Right lobe of liver (tissue), 6 donors: ENCODE measurements at regions not wholly inside any gene's neighbourhood (a gene's known extent, or its start where the extent isn't known, plus 50 kb on each side); places are given as distances from the start of the nearest gene placed in this dataset.

ENCODE experiments used
- ATAC-seq, 4 donors: fragments of 200-7000 bp; cut with Tn5 transposase; one replicate each; pipeline ENCODE4 v1.9.1; 2020; ENCODE audit warnings: mild to moderate bottlenecking in 4 of 4, moderate library complexity in 4 of 4
- DNase-seq, 3 donors: peaks; one replicate each; pipeline ENCODE4 v3.0.0-alpha.2; 2020
- H3K27ac ChIP-seq, 3 donors: fragments of 200-600 bp; one replicate each; pipeline ENCODE4 v1.8.0; 2022
- H3K27me3 ChIP-seq, 2 donors: fragments of 200-600 bp; one replicate each; pipeline ENCODE4 v1.8.0; 2022
- H3K36me3 ChIP-seq, 4 donors: fragments of 200-600 bp; sonication (generic) in 1 of 4; one replicate each; pipeline versions ENCODE4 v1.5.1 to v1.8.0; 2017 to 2022; ENCODE audit warnings: control low read depth in 1 of 4
- H3K4me1 ChIP-seq, 4 donors: fragments of 200-600 bp; sonication (generic) in 1 of 4; one replicate each; pipeline versions ENCODE4 v1.5.1 to v1.8.0; 2017 to 2022; ENCODE audit warnings: control low read depth in 1 of 4
- H3K4me3 ChIP-seq, 3 donors: fragments of 200-600 bp; one replicate each; pipeline ENCODE4 v1.8.0; 2022
- H3K9me3 ChIP-seq, 4 donors: fragments of 200-600 bp; sonication (generic) in 1 of 4; one replicate each; pipeline versions ENCODE4 v1.5.1 to v1.8.0; 2017 to 2022; ENCODE audit warnings: control low read depth in 1 of 4
- CTCF ChIP-seq, 4 donors: fragments of 200-600 bp in 3 of 4; fragments of 450-650 bp in 1 of 4; IDR thresholded peaks; one replicate each; pipeline versions ENCODE4 v1.5.1 to v1.8.0; 2016 to 2022; ENCODE audit warnings: antibody characterized with exemption in 4 of 4, mild to moderate bottlenecking in 2 of 4
- POLR2A ChIP-seq: fragments of 450-650 bp; IDR thresholded peaks from one replicate; pipeline ENCODE4 v1.6.1; 2017; ENCODE audit warnings: antibody characterized with exemption, mild to moderate bottlenecking
- WGBS: methylation state at CpG from one replicate; pipeline ENCODE4 v1.1.6; 2018; ENCODE audit warnings: low coverage, low lambda C conversion rate; ENCODE audit not compliant: insufficient coverage; ENCODE audit errors: missing lambda C conversion rate; 5-methylcytosine and 5-hydroxymethylcytosine counted together
- intact Hi-C, 2 donors: fragments of 100-400 bp; cut with DNase I; formaldehyde crosslinking; loops; one replicate each; pipeline versions ENCODE4 v1.11.2 to v1.14.1; 2022
- donor health status: DM: no; HTN: yes; CAD: no.
- donor health status: DM: no; HTN: no; CAD: no.
- donor health status: DM: no; HTN: no; CAD: no.
- donor health status: DM: no; HTN: yes; CAD: no.
- donor health status: DM: no; HTN: yes; CAD: no.

DNA sequence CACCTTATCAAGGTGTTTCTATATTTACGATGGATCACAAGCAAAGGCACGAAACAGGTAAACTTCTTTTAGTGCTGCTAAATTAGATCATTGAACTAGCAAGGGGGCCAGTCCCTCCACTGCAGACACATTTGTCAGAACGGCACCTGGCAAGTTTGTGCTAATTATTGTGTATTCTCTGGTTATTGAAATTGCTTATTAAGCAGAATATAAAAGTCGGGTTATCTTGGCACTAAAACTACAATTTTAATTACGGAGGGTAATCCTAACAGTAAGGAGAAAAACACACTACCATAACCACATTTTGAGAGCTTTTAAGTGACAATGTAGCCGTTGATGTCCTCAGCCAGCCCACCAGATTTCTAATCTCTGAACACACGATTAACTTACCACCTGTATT is 118.9 kb upstream of the BTN3A2 start:
- H3K27me3 ChIP-seq, result peaks cover under 1 to 24% of the 10 kb centered on the region in 2 donors
- no peaks in the 10 kb centered on the region for H3K36me3 ChIP-seq
- H3K4me1 ChIP-seq, result no peaks in the 10 kb centered on the region
- no peaks in the 10 kb centered on the region for H3K9me3 ChIP-seq
- no peak for DNase-seq
- no peak for ATAC-seq
- H3K27ac ChIP-seq, result no peak overlapping the region
- no peak overlapping the region for H3K4me3 ChIP-seq
- WGBS, result 75% methylated on average over 7 of the region's 7 CpGs
- TF ChIP-seq CTCF (IDR thresholded peaks at IDR 0.05) (no peak), POLR2A (no peak)
- intact Hi-C loops, result no loop called here

DNA sequence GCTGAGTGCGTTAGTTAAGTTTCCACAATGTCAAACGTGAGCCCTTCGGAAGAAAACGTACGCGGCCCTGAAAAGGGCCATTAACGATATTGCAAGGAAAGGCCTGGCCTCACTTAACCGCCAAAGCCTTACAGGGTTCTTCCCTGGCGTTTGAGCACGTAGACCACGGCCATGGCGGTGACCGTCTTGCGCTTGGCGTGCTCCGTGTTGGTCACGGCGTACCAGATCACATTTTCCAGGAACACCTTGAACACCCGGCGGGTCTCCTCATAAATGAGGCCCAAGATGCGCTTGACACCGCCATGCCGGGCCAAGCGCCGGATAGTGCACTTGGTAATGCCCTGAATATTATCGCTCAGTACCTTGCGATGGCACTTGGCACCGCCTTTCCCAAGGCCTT is 118.4 kb upstream of the BTN3A2 start:
- TF ChIP-seq CTCF (IDR thresholded peaks at IDR 0.05) (no peak), POLR2A (no peak)
- no peak for DNase-seq
- no peak overlapping the region for H3K27ac ChIP-seq
- H3K4me1 ChIP-seq, result no peaks in the 10 kb centered on the region
- no peaks in the 10 kb centered on the region for H3K36me3 ChIP-seq
- 93% methylated on average over 9 of the region's 28 CpGs for WGBS
- peaks cover 0 to 25% of the 10 kb centered on the region in 2 donors for H3K27me3 ChIP-seq
- intact Hi-C loops, result no loop called here
- ATAC-seq, result no peak
- H3K4me3 ChIP-seq, result no peak overlapping the region
- no peaks in the 10 kb centered on the region for H3K9me3 ChIP-seq

GRCh38 chr6:26249707-26249956 is 115.4 kb upstream of the BTN3A2 start:
- Histone ChIP-seq H3K36me3 (no peaks in the 10 kb centered on the region), H3K4me3 (peak overlapping the region; percentile 9 to 47 (median 20)), H3K4me1 (no peaks in the 10 kb centered on the region), H3K9me3 (no peaks in the 10 kb centered on the region), H3K27ac (peak overlapping the region in 2 of 3 donors; percentile 49 to 52), H3K27me3 (peaks cover 0 to 29% of the 10 kb centered on the region in 2 donors)
- TF ChIP-seq POLR2A, result no peak
- TF ChIP-seq CTCF (IDR thresholded peaks at IDR 0.05), result no peak
- 3% methylated on average over 13 of the region's 13 CpGs for WGBS
- DNase-seq (no peak), ATAC-seq (peak; percentile 48 to 58 (median 49))
- intact Hi-C loops, result no loop called here

GRCh38 chr6:26249957-26250697 is 114.9 kb upstream of the BTN3A2 start:
- Histone ChIP-seq H3K4me3 (peak overlapping the region; percentile 9 to 47 (median 20)), H3K36me3 (no peaks in the 10 kb centered on the region), H3K4me1 (no peaks in the 10 kb centered on the region), H3K9me3 (no peaks in the 10 kb centered on the region), H3K27me3 (peaks cover 0 to 29% of the 10 kb centered on the region in 2 donors), H3K27ac (peak overlapping the region in 2 of 3 donors; percentile 49 to 52)
- TF ChIP-seq CTCF (IDR thresholded peaks at IDR 0.05), result no peak
- peak; percentile 39 for TF ChIP-seq POLR2A
- WGBS, result 2% methylated on average over 13 of the region's 43 CpGs
- ATAC-seq (peak; percentile 58 to 67 (median 64)), DNase-seq (peak in 2 of 3 donors; percentile 33 to 68)
- intact Hi-C loops, result no loop called here
